Lower leg skin (tissue), 3 donors: ENCODE measurements at regions not wholly inside any gene's neighbourhood (a gene's known extent, or its start where the extent isn't known, plus 50 kb on each side); places are given as distances from the start of the nearest gene placed in this dataset.

Experiments
- CTCF ChIP-seq, 3 donors: fragments of 450-650 bp; IDR thresholded peaks; one replicate each; pipeline ENCODE4 v1.5.1; 2016; ENCODE audit warnings: antibody characterized with exemption in 3 of 3, mild to moderate bottlenecking in 3 of 3, moderate library complexity in 2 of 3
- POLR2A ChIP-seq, 2 donors: fragments of 450-650 bp; IDR thresholded peaks; one replicate each; pipeline ENCODE4 v1.6.1; 2016 to 2017; ENCODE audit warnings: antibody characterized with exemption in 2 of 2, mild to moderate bottlenecking in 1 of 2, moderate library complexity in 1 of 2

- no peak for TF ChIP-seq POLR2A (IDR thresholded peaks at IDR 0.05)
- TF ChIP-seq CTCF (IDR thresholded peaks at IDR 0.05): no peak
These were observed 297.2 kb upstream of the AADAT start for GRCh38 chr4:170386971-170387370.
